ENCODE measurements at regions not wholly inside any gene's neighbourhood (a gene's known extent, or its start where the extent isn't known, plus 50 kb on each side); places are given as distances from the start of the nearest gene placed in this dataset.

DNA sequence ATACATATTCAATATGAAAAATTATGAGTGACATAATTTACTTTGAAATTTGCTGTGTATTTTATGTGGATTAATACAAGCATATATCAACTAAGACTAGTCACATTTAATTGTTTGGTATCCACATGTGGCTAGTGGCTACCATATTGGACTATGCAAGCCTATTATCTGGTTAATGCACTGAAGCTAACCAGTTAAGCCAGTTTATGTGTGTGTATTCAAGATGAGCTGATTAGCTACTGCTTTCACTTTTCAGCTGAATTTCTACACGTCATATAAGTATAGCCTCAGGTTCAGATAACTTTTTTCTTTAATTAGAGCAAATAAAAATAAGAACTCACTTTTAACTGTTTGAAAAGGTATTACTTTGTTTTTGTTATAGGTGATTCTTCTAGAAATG, 903.7 kb downstream of the TFAP2A start:
- Histone ChIP-seq H3K9me3 (ENCODE audit: insufficient read depth, low read depth, low read length) (no peaks in the 10 kb centered on the region), H3K4me1 (ENCODE audit: insufficient read depth, low read length) (peaks cover 10% of the 10 kb centered on the region), H3K9ac (ENCODE audit: low read length) (no peak overlapping the region), H3K27ac (ENCODE audit: low read depth, low read length) (no peak overlapping the region), H2AFZ (ENCODE audit: low read depth, low read length) (no peak overlapping the region), H4K20me1 (ENCODE audit: insufficient read depth, low read length) (no peaks in the 10 kb centered on the region), H3K36me3 (ENCODE audit: insufficient read depth, low read length) (no peaks in the 10 kb centered on the region), H3K27me3 (ENCODE audit: insufficient read depth, low read length) (no peaks in the 10 kb centered on the region), H3K4me2 (ENCODE audit: low read length) (no peak overlapping the region), H3K4me3 (ENCODE audit: insufficient read depth, low read depth, low read length) (no peak overlapping the region), H3K79me2 (ENCODE audit: insufficient read depth, low read length) (no peaks in the 10 kb centered on the region)
- Mint-ChIP-seq H3K27ac (ENCODE audit: unreplicated experiment) (no peak overlapping the region), H3K36me3 (ENCODE audit: low read depth, unreplicated experiment) (no peaks in the 10 kb centered on the region), H3K4me3 (ENCODE audit: unreplicated experiment) (no peak overlapping the region), H3K27me3 (ENCODE audit: low read depth, unreplicated experiment) (no peaks in the 10 kb centered on the region), H3K4me1 (ENCODE audit: low read depth, unreplicated experiment) (no peaks in the 10 kb centered on the region), H3K9me3 (ENCODE audit: unreplicated experiment) (peaks cover 6% of the 10 kb centered on the region)
- DNase-seq (ENCODE audit: low read depth) (no peak), FAIRE-seq (no peak)
- no peak for TF ChIP-seq EZH2 (IDR thresholded peaks at IDR 0.05; ENCODE audit: insufficient read depth, low read length)
- TF ChIP-seq, protein P1, sequence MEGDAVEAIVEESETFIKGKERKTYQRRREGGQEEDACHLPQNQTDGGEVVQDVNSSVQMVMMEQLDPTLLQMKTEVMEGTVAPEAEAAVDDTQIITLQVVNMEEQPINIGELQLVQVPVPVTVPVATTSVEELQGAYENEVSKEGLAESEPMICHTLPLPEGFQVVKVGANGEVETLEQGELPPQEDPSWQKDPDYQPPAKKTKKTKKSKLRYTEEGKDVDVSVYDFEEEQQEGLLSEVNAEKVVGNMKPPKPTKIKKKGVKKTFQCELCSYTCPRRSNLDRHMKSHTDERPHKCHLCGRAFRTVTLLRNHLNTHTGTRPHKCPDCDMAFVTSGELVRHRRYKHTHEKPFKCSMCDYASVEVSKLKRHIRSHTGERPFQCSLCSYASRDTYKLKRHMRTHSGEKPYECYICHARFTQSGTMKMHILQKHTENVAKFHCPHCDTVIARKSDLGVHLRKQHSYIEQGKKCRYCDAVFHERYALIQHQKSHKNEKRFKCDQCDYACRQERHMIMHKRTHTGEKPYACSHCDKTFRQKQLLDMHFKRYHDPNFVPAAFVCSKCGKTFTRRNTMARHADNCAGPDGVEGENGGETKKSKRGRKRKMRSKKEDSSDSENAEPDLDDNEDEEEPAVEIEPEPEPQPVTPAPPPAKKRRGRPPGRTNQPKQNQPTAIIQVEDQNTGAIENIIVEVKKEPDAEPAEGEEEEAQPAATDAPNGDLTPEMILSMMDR (IDR thresholded peaks at IDR 0.05; ENCODE audit: insufficient read depth, low read depth, low read length) = no peak

DNA sequence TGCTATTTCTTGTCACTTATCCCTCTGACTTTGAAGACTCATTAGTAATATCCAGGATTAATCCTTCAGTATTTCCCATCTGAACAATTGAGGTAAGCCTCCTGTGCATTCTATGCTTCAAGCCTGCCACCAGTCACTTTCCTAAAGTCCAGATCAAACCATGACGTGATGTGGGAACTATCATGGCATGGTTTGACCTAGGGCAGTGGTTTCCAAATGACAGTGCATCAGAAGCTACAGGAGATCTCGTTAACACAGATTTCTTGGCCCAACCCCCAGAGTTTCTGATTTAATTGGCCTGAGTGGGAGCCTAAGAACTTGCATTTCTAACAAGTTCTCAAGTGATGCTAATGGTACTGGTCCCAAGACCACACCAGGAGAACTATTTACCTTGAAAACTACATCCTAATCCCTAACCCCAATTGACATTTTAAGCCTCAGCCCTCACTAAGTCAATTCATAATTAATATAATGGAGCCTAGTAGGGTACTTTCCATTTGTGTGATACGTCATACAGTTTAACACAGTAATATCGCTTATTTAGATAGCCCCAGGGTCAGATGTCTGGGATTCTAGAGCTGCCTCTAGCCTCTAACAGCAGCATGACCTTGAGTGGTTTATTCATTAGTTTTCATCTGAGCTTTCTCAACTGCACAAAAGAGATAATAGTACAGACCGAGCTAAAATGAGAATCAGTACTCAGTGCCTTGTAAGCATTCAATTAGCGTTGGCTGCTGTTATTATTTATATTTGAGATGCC, 907.6 kb downstream of the TFAP2A start:
- DNase-seq (ENCODE audit: low read depth) (no peak), FAIRE-seq (peak; percentile 23)
- Mint-ChIP-seq H3K4me1 (ENCODE audit: low read depth, unreplicated experiment) (peaks cover 12% of the 10 kb centered on the region), H3K36me3 (ENCODE audit: low read depth, unreplicated experiment) (no peaks in the 10 kb centered on the region), H3K27ac (ENCODE audit: unreplicated experiment) (no peak overlapping the region), H3K9me3 (ENCODE audit: unreplicated experiment) (peaks cover 6% of the 10 kb centered on the region), H3K27me3 (ENCODE audit: low read depth, unreplicated experiment) (no peaks in the 10 kb centered on the region), H3K4me3 (ENCODE audit: unreplicated experiment) (no peak overlapping the region)
- Histone ChIP-seq H3K27me3 (ENCODE audit: insufficient read depth, low read length) (no peaks in the 10 kb centered on the region), H3K4me2 (ENCODE audit: low read length) (no peak overlapping the region), H2AFZ (ENCODE audit: low read depth, low read length) (no peak overlapping the region), H3K79me2 (ENCODE audit: insufficient read depth, low read length) (no peaks in the 10 kb centered on the region), H4K20me1 (ENCODE audit: insufficient read depth, low read length) (no peaks in the 10 kb centered on the region), H3K36me3 (ENCODE audit: insufficient read depth, low read length) (no peaks in the 10 kb centered on the region), H3K4me1 (ENCODE audit: insufficient read depth, low read length) (peaks cover 15% of the 10 kb centered on the region), H3K9ac (ENCODE audit: low read length) (no peak overlapping the region), H3K27ac (ENCODE audit: low read depth, low read length) (no peak overlapping the region), H3K9me3 (ENCODE audit: insufficient read depth, low read depth, low read length) (no peaks in the 10 kb centered on the region), H3K4me3 (ENCODE audit: insufficient read depth, low read depth, low read length) (no peak overlapping the region)
- TF ChIP-seq, protein P1 (IDR thresholded peaks at IDR 0.05; ENCODE audit: insufficient read depth, low read depth, low read length) = no peak
- TF ChIP-seq EZH2 (IDR thresholded peaks at IDR 0.05; ENCODE audit: insufficient read depth, low read length) = no peak

DNA sequence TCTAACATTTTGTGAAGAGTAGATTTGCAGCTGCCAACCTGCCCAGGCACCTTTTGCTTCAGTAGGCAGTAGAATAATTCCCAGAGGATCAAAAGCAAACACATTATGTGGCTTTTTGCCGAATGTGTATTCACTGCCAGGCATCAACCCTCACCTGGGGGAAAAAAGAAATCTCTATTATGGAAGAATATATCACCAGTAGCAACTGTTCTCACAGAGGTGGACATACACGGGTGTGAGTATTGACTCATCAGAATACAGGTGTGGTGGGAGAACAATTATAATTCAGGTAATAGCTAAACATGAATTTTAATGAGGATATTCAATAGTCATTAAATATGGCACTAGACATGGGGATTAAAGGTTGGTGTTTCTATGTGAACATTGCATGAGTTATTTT, 910.7 kb downstream of the TFAP2A start:
- Histone ChIP-seq H3K27ac (ENCODE audit: low read depth, low read length) (peak overlapping the region; percentile 87), H3K36me3 (ENCODE audit: insufficient read depth, low read length) (no peaks in the 10 kb centered on the region), H3K9ac (ENCODE audit: low read length) (peak overlapping the region; percentile 67), H3K4me1 (ENCODE audit: insufficient read depth, low read length) (peaks cover 15% of the 10 kb centered on the region), H4K20me1 (ENCODE audit: insufficient read depth, low read length) (no peaks in the 10 kb centered on the region), H3K4me2 (ENCODE audit: low read length) (no peak overlapping the region), H3K9me3 (ENCODE audit: insufficient read depth, low read depth, low read length) (no peaks in the 10 kb centered on the region), H3K4me3 (ENCODE audit: insufficient read depth, low read depth, low read length) (no peak overlapping the region), H3K79me2 (ENCODE audit: insufficient read depth, low read length) (no peaks in the 10 kb centered on the region), H3K27me3 (ENCODE audit: insufficient read depth, low read length) (no peaks in the 10 kb centered on the region), H2AFZ (ENCODE audit: low read depth, low read length) (no peak overlapping the region)
- TF ChIP-seq EZH2 (IDR thresholded peaks at IDR 0.05; ENCODE audit: insufficient read depth, low read length) = no peak
- TF ChIP-seq, protein P1 (IDR thresholded peaks at IDR 0.05; ENCODE audit: insufficient read depth, low read depth, low read length) = no peak
- Mint-ChIP-seq H3K9me3 (ENCODE audit: unreplicated experiment) (peaks cover 6% of the 10 kb centered on the region), H3K27me3 (ENCODE audit: low read depth, unreplicated experiment) (no peaks in the 10 kb centered on the region), H3K27ac (ENCODE audit: unreplicated experiment) (peak overlapping the region; percentile 27), H3K4me1 (ENCODE audit: low read depth, unreplicated experiment) (peaks cover 12% of the 10 kb centered on the region), H3K36me3 (ENCODE audit: low read depth, unreplicated experiment) (no peaks in the 10 kb centered on the region), H3K4me3 (ENCODE audit: unreplicated experiment) (no peak overlapping the region)
- DNase-seq (ENCODE audit: low read depth) (no peak), FAIRE-seq (no peak)
